ENCODE measurements at regions not wholly inside any gene's neighbourhood (a gene's known extent, or its start where the extent isn't known, plus 50 kb on each side); places are given as distances from the start of the nearest gene placed in this dataset.

- no peak for TF ChIP-seq ZFX (IDR thresholded peaks at IDR 0.05; ENCODE audit: borderline replicate concordance)
- TF ChIP-seq, protein P1, sequence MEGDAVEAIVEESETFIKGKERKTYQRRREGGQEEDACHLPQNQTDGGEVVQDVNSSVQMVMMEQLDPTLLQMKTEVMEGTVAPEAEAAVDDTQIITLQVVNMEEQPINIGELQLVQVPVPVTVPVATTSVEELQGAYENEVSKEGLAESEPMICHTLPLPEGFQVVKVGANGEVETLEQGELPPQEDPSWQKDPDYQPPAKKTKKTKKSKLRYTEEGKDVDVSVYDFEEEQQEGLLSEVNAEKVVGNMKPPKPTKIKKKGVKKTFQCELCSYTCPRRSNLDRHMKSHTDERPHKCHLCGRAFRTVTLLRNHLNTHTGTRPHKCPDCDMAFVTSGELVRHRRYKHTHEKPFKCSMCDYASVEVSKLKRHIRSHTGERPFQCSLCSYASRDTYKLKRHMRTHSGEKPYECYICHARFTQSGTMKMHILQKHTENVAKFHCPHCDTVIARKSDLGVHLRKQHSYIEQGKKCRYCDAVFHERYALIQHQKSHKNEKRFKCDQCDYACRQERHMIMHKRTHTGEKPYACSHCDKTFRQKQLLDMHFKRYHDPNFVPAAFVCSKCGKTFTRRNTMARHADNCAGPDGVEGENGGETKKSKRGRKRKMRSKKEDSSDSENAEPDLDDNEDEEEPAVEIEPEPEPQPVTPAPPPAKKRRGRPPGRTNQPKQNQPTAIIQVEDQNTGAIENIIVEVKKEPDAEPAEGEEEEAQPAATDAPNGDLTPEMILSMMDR (IDR thresholded peaks at IDR 0.05): no peak
- no peak overlapping the region for H3K27ac ChIP-seq
These were observed 166.0 kb upstream of the SATB1 start for GRCh38 chr3:18591120-18591519.

- TF ChIP-seq ZFX (IDR thresholded peaks at IDR 0.05; ENCODE audit: borderline replicate concordance): no peak
- TF ChIP-seq, protein P1 (IDR thresholded peaks at IDR 0.05): no peak
- no peak overlapping the region for H3K27ac ChIP-seq
These were observed 160.9 kb upstream of the SATB1 start for GRCh38 chr3:18586076-18586475.

GRCh38 chr3:18585004-18585968, 160.1 kb upstream of the SATB1 start:
- no peak for TF ChIP-seq ZFX (IDR thresholded peaks at IDR 0.05; ENCODE audit: borderline replicate concordance)
- TF ChIP-seq, protein P1 (IDR thresholded peaks at IDR 0.05): no peak
- no peak overlapping the region for H3K27ac ChIP-seq

DNA sequence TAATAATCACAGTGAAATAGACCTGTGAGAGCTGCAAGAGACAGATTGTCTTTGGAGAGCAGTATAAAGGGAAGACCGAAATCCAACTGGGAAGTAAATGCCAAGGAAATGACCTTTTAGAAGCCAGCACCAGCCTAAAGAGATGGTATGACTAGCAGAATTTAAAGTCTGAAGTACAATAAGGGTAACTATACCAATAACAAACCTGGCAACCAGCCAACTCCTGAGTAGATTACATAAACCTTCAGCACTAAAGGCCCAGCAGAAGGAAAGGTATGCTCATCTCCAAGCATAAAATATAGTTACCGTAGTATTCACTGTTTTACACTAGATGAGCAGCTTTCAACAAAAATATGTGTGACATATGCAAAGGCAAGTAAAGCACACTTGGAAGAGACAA, 155.1 kb upstream of the SATB1 start:
- TF ChIP-seq ZFX (IDR thresholded peaks at IDR 0.05; ENCODE audit: borderline replicate concordance): no peak
- TF ChIP-seq, protein P1 (IDR thresholded peaks at IDR 0.05): no peak
- H3K27ac ChIP-seq: no peak overlapping the region

DNA sequence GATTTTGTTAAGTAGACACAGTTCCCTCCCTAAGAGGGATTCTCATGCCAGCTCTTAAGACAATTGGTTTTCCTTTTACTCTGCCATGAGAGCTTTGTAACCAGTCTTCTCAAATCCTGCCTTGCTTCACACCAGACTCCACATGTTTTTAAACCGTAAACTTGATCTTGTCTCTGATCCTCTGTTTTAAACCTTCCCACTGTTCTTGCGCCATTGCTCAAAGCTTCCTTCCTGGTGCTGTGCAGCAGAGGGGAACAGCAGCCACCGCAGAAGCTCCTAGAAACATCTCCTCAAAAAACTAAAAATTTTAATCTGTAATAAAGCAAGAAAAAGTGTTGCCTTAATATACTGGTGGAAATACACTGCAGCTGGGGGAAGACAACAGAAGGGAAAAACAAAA, 154.5 kb upstream of the SATB1 start:
- TF ChIP-seq, protein P1 (IDR thresholded peaks at IDR 0.05): no peak
- TF ChIP-seq ZFX (IDR thresholded peaks at IDR 0.05; ENCODE audit: borderline replicate concordance): no peak
- H3K27ac ChIP-seq: no peak overlapping the region

GRCh38 chr3:18575573-18575972, 150.4 kb upstream of the SATB1 start:
- no peak for TF ChIP-seq ZFX (IDR thresholded peaks at IDR 0.05; ENCODE audit: borderline replicate concordance)
- TF ChIP-seq, protein P1 (IDR thresholded peaks at IDR 0.05): no peak
- no peak overlapping the region for H3K27ac ChIP-seq

- TF ChIP-seq, protein P1 (IDR thresholded peaks at IDR 0.05): no peak
- TF ChIP-seq ZFX (IDR thresholded peaks at IDR 0.05; ENCODE audit: borderline replicate concordance): no peak
- H3K27ac ChIP-seq: no peak overlapping the region
These were observed 147.7 kb upstream of the SATB1 start for GRCh38 chr3:18572809-18573208.
